PC-3 (cell line): ENCODE measurements at regions not wholly inside any gene's neighbourhood (a gene's known extent, or its start where the extent isn't known, plus 50 kb on each side); places are given as distances from the start of the nearest gene placed in this dataset.
A peak's percentile ranks its signal among the peaks of the same experiment; 100 is the strongest.

Experiments used
- ATAC-seq: fragments of 200-7000 bp; cut with Tn5 transposase; 2 replicates; pipeline ENCODE4 v1.9.1; 2020; ENCODE audit warnings: mild to moderate bottlenecking, moderate library complexity
- BruUV-seq: library from RNA; stranded (reverse); fragments of 400-500 nt; replicated peaks from 2 replicates; lab custom pipeline; 2021; lab: Mats Ljungman, UMichigan
- CTCF ChIA-PET: fragments of 300-600 bp; sonication (Branson Sonifier 250); formaldehyde crosslinking; loops from one replicate; lab custom pipeline; 2022; ENCODE audit warnings: antibody characterized with exemption; lab: Charles Lee
- POLR2A ChIA-PET: fragments of 300-600 bp; sonication (Branson Sonifier 250); formaldehyde crosslinking; loops from one replicate; lab custom pipeline; 2022; ENCODE audit warnings: antibody characterized with exemption; ENCODE audit not compliant: unreplicated experiment; lab: Charles Lee
- DNase-seq: peaks from one replicate; pipeline ENCODE4 v3.0.0-alpha.2; 2015
- H2AFZ ChIP-seq: fragments of 300-600 bp; sonication (generic); 2 replicates; pipeline ENCODE4 v1.6.0; 2016; ENCODE audit warnings: antibody characterized with exemption, low read length
- H3F3A ChIP-seq: fragments of 300-600 bp; sonication (generic); one replicate; pipeline ENCODE4 v1.6.0; 2017; ENCODE audit warnings: antibody characterized with exemption, low read length, control low read depth, mild to moderate bottlenecking; ENCODE audit not compliant: unreplicated experiment
- H3K27ac ChIP-seq: fragments of 300-600 bp; sonication (generic); 2 replicates; pipeline ENCODE4 v1.5.1; 2016; ENCODE audit warnings: mild to moderate bottlenecking, low read length
- H3K27me3 ChIP-seq: fragments of 300-600 bp; sonication (generic); 2 replicates; pipeline ENCODE4 v1.6.1; 2016; ENCODE audit warnings: low read length, mixed read lengths
- H3K36me3 ChIP-seq: fragments of 300-600 bp; sonication (generic); 2 replicates; pipeline ENCODE4 v1.6.1; 2016; ENCODE audit warnings: low read depth, mixed run types, low read length, mixed read lengths
- H3K4me1 ChIP-seq: fragments of 300-600 bp; sonication (generic); 2 replicates; pipeline ENCODE4 v1.5.1; 2016; ENCODE audit warnings: low read length; ENCODE audit not compliant: insufficient read depth
- H3K4me2 ChIP-seq: fragments of 300-600 bp; sonication (generic); 2 replicates; pipeline ENCODE4 v1.6.0; 2016; ENCODE audit warnings: low read length
- H3K4me3 ChIP-seq: fragments of 300-600 bp; sonication (generic); 2 replicates; pipeline ENCODE4 v1.5.1; 2016; ENCODE audit warnings: mild to moderate bottlenecking, low read length, mixed read lengths
- H3K79me2 ChIP-seq: fragments of 300-600 bp; sonication (generic); 2 replicates; pipeline ENCODE4 v1.6.1; 2017; ENCODE audit warnings: low read length, mixed read lengths
- H3K9ac ChIP-seq: fragments of 300-600 bp; sonication (generic); 2 replicates; pipeline ENCODE4 v1.6.0; 2016; ENCODE audit warnings: mild to moderate bottlenecking, low read length
- H3K9me2 ChIP-seq: fragments of 300-600 bp; sonication (generic); replicated peaks from 2 replicates; pipeline ENCODE4 v1.6.1; 2016; ENCODE audit warnings: mixed run types, low read length, mixed read lengths
- H3K9me3 ChIP-seq: fragments of 300-600 bp; sonication (generic); 2 replicates; pipeline ENCODE4 v1.6.1; 2016; ENCODE audit warnings: low read length, mixed read lengths
- H4K20me1 ChIP-seq: fragments of 300-600 bp; sonication (generic); 2 replicates; pipeline ENCODE4 v1.6.1; 2016; ENCODE audit warnings: low read length, mixed read lengths
- EZH2 ChIP-seq: fragments of 300-600 bp; sonication (generic); IDR thresholded peaks from one replicate; pipeline ENCODE4 v1.6.1; 2017; ENCODE audit warnings: antibody characterized with exemption, mild to moderate bottlenecking, low read length; ENCODE audit not compliant: unreplicated experiment
- EZH2phosphoT487 ChIP-seq: fragments of 300-600 bp; sonication (generic); IDR thresholded peaks from 2 replicates; pipeline ENCODE4 v1.6.1; 2018; ENCODE audit warnings: mild to moderate bottlenecking, antibody characterized with exemption, low read length, borderline replicate concordance
- intact Hi-C: fragments of 100-400 bp; cut with micrococcal nuclease; formaldehyde crosslinking; loops from 2 replicates; pipeline ENCODE4 v1.9.0; 2023
- TF ChIP-seq, protein P1 (sequence below): fragments of 300-600 bp; sonication (generic); conservative IDR thresholded peaks from 2 replicates; pipeline ENCODE4 v1.5.1; 2017; ENCODE audit warnings: antibody characterized with exemption, low read depth, mild to moderate bottlenecking, low read length

- Histone ChIP-seq H3K36me3 (no peaks in the 10 kb centered on the region), H2AFZ (no peak overlapping the region), H4K20me1 (no peaks in the 10 kb centered on the region), H3K4me2 (no peak overlapping the region), H3F3A (no peaks in the 10 kb centered on the region), H3K9me3 (no peaks in the 10 kb centered on the region), H3K9ac (no peak overlapping the region), H3K4me1 (peaks cover 12% of the 10 kb centered on the region), H3K4me3 (no peak overlapping the region), H3K27me3 (no peaks in the 10 kb centered on the region), H3K9me2 (no peaks in the 10 kb centered on the region), H3K79me2 (no peaks in the 10 kb centered on the region), H3K27ac (no peak overlapping the region)
- POLR2A ChIA-PET, result interaction anchor here (0.6 kb wide), 1 partner anchor 20 kb away, joined by 3 read pairs; no protein-coding TSS in a partner anchor
- BruUV-seq, result no TSS peak
- CTCF ChIA-PET, result no interaction called here
- ATAC-seq (no peak), DNase-seq (no peak)
- TF ChIP-seq, protein P1, sequence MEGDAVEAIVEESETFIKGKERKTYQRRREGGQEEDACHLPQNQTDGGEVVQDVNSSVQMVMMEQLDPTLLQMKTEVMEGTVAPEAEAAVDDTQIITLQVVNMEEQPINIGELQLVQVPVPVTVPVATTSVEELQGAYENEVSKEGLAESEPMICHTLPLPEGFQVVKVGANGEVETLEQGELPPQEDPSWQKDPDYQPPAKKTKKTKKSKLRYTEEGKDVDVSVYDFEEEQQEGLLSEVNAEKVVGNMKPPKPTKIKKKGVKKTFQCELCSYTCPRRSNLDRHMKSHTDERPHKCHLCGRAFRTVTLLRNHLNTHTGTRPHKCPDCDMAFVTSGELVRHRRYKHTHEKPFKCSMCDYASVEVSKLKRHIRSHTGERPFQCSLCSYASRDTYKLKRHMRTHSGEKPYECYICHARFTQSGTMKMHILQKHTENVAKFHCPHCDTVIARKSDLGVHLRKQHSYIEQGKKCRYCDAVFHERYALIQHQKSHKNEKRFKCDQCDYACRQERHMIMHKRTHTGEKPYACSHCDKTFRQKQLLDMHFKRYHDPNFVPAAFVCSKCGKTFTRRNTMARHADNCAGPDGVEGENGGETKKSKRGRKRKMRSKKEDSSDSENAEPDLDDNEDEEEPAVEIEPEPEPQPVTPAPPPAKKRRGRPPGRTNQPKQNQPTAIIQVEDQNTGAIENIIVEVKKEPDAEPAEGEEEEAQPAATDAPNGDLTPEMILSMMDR, result no peak
- TF ChIP-seq EZH2, result no peak
- TF ChIP-seq EZH2phosphoT487, result no peak
- intact Hi-C loops, result no loop called here
Measured at GRCh38 chr5:91221917-91222316, 161.2 kb downstream of the ARRDC3 start.

- Histone ChIP-seq H3K9ac (no peak overlapping the region), H3K36me3 (no peaks in the 10 kb centered on the region), H3K4me3 (no peak overlapping the region), H3K27ac (no peak overlapping the region; the same call in 1 of the 2 replicates), H3F3A (no peaks in the 10 kb centered on the region), H3K9me2 (no peaks in the 10 kb centered on the region), H3K79me2 (no peaks in the 10 kb centered on the region), H3K4me2 (no peak overlapping the region), H3K4me1 (peaks cover 12% of the 10 kb centered on the region), H2AFZ (no peak overlapping the region), H3K9me3 (no peaks in the 10 kb centered on the region), H3K27me3 (no peaks in the 10 kb centered on the region), H4K20me1 (no peaks in the 10 kb centered on the region)
- BruUV-seq, result no TSS peak
- TF ChIP-seq EZH2 (no peak), EZH2phosphoT487 (no peak)
- TF ChIP-seq, protein P1, result peak; percentile 63
- peak; percentile 32 for DNase-seq
- intact Hi-C loops, result no loop called here
- no peak; the same call in 1 of the 2 replicates for ATAC-seq
- ChIA-PET POLR2A (interaction anchor here (0.6 kb wide), 1 partner anchor 161 kb away, joined by 15 read pairs; no protein-coding TSS in a partner anchor), CTCF (interaction anchor here (0.6 to 0.8 kb wide), 5 partner anchors 93 to 1536 kb away, joined by 3 to 8 read pairs (median 3); no protein-coding TSS in a partner anchor)
Measured at GRCh38 chr5:91219803-91220371, 163.2 kb downstream of the ARRDC3 start.
